ENCODE measurements at regions not wholly inside any gene's neighbourhood (a gene's known extent, or its start where the extent isn't known, plus 50 kb on each side); places are given as distances from the start of the nearest gene placed in this dataset.

DNA sequence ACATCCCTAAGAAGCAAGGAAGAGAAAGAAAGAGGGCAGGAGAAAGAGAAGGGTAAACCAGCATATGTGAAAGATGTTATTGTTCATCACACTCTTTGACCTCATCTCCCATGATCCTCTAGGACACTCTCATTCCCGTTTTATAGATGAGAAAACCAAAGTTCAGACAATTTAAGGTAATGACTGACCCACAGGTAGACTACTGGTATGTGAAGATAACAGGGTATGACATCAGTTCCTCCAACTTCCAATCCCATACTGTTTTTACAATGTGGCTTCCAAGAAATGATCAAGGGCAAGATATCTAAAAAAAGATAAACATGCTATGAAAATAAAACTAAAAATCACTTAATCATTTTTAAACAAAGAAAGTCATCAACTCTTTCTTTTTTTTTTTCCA, 95.2 kb upstream of the TNFSF4 start:
- no peaks in the 10 kb centered on the region for H3K36me3 Mint-ChIP-seq
- DNase-seq (ENCODE audit: extremely low spot score, unreplicated experiment) = no peak
- no peaks in the 10 kb centered on the region for H3K9me3 Mint-ChIP-seq
- no peaks in the 10 kb centered on the region for H3K27me3 Mint-ChIP-seq
- H3K27ac Mint-ChIP-seq = no peak overlapping the region
- H3K4me1 Mint-ChIP-seq (ENCODE audit: unreplicated experiment) = peaks cover 6% of the 10 kb centered on the region
- TF ChIP-seq, protein P1, sequence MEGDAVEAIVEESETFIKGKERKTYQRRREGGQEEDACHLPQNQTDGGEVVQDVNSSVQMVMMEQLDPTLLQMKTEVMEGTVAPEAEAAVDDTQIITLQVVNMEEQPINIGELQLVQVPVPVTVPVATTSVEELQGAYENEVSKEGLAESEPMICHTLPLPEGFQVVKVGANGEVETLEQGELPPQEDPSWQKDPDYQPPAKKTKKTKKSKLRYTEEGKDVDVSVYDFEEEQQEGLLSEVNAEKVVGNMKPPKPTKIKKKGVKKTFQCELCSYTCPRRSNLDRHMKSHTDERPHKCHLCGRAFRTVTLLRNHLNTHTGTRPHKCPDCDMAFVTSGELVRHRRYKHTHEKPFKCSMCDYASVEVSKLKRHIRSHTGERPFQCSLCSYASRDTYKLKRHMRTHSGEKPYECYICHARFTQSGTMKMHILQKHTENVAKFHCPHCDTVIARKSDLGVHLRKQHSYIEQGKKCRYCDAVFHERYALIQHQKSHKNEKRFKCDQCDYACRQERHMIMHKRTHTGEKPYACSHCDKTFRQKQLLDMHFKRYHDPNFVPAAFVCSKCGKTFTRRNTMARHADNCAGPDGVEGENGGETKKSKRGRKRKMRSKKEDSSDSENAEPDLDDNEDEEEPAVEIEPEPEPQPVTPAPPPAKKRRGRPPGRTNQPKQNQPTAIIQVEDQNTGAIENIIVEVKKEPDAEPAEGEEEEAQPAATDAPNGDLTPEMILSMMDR (conservative IDR thresholded peaks at IDR 0.05) = no peak
- no peak overlapping the region for H3K4me3 Mint-ChIP-seq

DNA sequence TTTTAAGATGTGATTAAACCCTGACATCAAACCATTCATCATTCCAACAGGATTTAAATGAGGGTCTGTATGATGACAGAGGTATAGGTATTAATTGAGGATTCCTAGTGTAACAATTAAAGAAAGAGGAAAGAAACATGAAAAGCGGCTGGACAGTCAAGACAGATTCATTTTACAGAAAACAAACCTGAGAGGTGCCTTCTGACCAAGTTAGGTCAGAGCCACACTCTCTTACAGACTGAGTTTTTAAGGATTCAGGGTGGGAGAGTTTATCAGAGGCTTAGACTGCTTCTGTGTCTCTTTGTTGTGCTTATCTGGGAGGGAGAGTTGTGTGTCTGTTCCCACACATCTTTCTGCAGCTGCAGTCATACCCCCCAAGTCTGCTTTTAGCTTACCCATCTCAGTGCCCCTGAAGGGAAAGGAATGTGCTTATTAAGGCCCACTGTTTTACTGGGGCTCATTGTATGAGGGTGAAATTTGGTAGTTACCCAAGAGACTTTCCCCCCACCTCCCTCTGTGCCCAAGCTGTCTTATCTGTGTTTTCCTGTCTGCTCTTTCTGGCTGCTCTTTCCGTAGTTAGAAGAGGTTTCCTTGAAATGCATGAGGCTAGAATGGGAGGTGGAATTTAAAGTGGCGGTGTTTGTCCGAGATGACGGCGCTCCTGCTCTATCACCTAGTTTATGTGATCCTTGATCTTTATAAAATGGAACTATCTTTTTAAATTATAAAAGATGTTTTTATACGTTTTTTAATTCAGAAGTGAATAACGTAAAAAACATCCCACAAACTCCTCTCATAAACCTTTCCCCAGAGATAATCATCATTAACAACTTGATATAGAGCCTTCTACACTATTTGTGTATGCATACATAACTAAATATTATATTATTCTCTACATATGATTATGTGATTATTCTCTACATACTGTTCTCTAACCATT, 96.0 kb upstream of the TNFSF4 start:
- no peak overlapping the region for H3K27ac Mint-ChIP-seq
- no peak for DNase-seq (ENCODE audit: extremely low spot score, unreplicated experiment)

DNA sequence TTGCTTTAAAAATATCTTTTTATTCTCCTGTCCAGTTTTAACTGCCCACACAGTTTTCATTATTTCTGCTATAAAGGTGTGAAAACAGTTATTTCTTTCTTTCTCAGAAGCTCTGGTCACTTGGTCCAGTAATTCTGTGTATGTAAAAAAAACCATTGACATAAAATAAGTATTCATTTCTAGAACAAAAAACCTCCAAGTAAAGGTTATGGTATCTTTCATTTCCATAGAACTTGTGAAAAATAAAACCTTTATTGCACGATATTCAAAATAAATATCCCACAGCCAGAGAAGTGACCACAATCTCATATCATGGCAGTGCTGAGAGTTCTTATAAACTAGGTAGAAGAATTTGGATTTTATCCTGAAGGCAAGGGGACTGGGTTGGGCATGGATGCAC, 96.9 kb upstream of the TNFSF4 start:
- Mint-ChIP-seq H3K9me3 (no peaks in the 10 kb centered on the region), H3K27ac (no peak overlapping the region), H3K36me3 (no peaks in the 10 kb centered on the region), H3K27me3 (no peaks in the 10 kb centered on the region), H3K4me3 (no peak overlapping the region), H3K4me1 (ENCODE audit: unreplicated experiment) (peaks cover 6% of the 10 kb centered on the region)
- TF ChIP-seq, protein P1 (conservative IDR thresholded peaks at IDR 0.05) = no peak
- DNase-seq (ENCODE audit: extremely low spot score, unreplicated experiment) = no peak

More for the DNA sequence above, 96.0 kb upstream of the TNFSF4 start:
- H3K9me3 Mint-ChIP-seq = no peaks in the 10 kb centered on the region
- no peak overlapping the region for H3K4me3 Mint-ChIP-seq
- TF ChIP-seq, protein P1 (conservative IDR thresholded peaks at IDR 0.05) = no peak
- no peaks in the 10 kb centered on the region for H3K27me3 Mint-ChIP-seq
- no peaks in the 10 kb centered on the region for H3K36me3 Mint-ChIP-seq
- H3K4me1 Mint-ChIP-seq (ENCODE audit: unreplicated experiment) = peaks cover 6% of the 10 kb centered on the region

DNA sequence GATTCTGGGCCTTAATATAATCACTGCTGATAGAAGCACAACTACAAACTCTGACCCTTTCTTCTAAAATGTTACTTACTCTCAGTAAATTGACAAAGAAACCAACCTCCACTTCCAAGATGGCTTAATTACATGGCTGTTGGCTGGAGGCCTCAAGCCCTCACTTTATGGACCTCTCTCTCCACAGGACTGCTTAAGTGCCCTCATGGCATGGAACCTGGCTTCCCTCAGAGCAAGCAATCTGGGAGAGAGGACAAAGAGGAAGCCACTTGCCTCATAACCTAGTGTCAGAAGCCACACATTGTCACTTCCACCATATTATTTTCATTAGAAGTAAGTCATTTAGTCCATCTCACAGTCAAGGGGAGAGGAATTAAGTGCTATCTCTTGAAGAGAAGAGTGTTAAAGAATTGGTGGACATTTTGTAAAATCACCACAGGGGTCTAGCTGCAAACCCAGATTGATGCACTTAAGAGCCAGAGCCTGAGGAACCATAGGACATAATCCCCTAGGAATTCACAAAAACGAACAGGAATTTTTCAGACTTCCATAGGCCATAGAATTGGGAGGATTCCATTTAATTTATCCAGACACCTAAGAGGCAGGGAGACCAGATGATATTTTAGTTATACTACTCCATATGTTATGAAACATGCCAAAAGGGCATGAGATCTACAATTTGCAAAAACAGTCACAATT, 97.5 kb upstream of the TNFSF4 start:
- TF ChIP-seq, protein P1 (conservative IDR thresholded peaks at IDR 0.05) = no peak
- H3K9me3 Mint-ChIP-seq = no peaks in the 10 kb centered on the region
- no peaks in the 10 kb centered on the region for H3K36me3 Mint-ChIP-seq
- H3K4me3 Mint-ChIP-seq = no peak overlapping the region
- DNase-seq (ENCODE audit: extremely low spot score, unreplicated experiment) = no peak
- H3K4me1 Mint-ChIP-seq (ENCODE audit: unreplicated experiment) = peaks cover 6% of the 10 kb centered on the region
- H3K27ac Mint-ChIP-seq = no peak overlapping the region
- H3K27me3 Mint-ChIP-seq = no peaks in the 10 kb centered on the region

DNA sequence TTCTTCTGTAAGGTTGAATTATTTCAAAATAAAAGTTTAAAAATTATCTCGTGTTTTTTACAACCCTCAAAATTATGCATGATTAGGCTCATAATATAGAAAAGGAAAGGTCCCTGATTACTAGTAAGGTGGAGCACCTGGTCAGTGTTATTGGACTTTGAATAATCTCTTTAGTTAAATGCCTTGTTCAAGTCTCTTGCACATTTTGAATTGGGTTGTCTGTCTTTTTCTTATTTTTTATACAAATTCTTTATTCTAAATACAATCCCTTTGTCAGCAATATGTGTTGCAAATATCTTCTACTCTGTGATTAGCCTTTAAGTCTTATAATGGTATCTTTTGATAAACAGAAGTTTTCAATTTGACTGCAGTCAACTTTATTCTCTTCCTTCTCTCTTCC, 100.7 kb upstream of the TNFSF4 start:
- no peaks in the 10 kb centered on the region for H3K36me3 Mint-ChIP-seq

More for the DNA sequence above, 100.7 kb upstream of the TNFSF4 start:
- H3K27ac Mint-ChIP-seq = no peak overlapping the region
- no peak overlapping the region for H3K4me3 Mint-ChIP-seq
- no peak for DNase-seq (ENCODE audit: extremely low spot score, unreplicated experiment)
- peaks cover 4% of the 10 kb centered on the region for H3K4me1 Mint-ChIP-seq (ENCODE audit: unreplicated experiment)
- TF ChIP-seq, protein P1 (conservative IDR thresholded peaks at IDR 0.05) = no peak
- H3K9me3 Mint-ChIP-seq = no peaks in the 10 kb centered on the region
- H3K27me3 Mint-ChIP-seq = no peaks in the 10 kb centered on the region
